GM18498 (cell line): ENCODE measurements at regions not wholly inside any gene's neighbourhood (a gene's known extent, or its start where the extent isn't known, plus 50 kb on each side); places are given as distances from the start of the nearest gene placed in this dataset.
"Not testable (repeated sequence)": the region's sequence is repeated elsewhere in the genome, so short reads cannot be mapped to it uniquely, and the experiment has no call there.

Experiments used
- ATAC-seq: cut with Tn5 transposase; IDR thresholded peaks from one replicate; pipeline ENCODE4 v1.9.1; 2021; ENCODE audit warnings: mild to moderate bottlenecking, moderate library complexity; ENCODE audit not compliant: unreplicated experiment

DNA sequence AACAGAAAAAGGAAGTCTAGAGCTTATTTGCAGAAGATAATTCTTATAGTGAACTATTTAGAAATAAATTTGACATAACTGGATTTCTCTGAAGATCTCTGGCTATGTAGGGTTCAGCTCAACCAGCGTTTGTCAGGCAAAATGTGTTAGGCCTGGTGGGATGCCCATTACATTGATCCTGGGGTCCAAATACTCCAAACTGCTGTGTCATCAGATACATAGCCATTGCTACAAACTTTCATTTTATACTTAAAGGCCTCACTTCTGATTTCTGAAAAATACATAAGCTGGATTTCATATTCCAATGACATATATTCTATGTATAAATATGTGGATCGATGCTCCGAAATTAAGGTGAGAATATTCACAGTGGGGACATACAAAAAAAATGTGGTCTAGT is 1958.9 kb upstream of the TENM3 start:
- no peak for ATAC-seq

- ATAC-seq = peak; percentile 57
Measured at GRCh38 chr4:180285796-180286195, 1957.4 kb upstream of the TENM3 start.

DNA sequence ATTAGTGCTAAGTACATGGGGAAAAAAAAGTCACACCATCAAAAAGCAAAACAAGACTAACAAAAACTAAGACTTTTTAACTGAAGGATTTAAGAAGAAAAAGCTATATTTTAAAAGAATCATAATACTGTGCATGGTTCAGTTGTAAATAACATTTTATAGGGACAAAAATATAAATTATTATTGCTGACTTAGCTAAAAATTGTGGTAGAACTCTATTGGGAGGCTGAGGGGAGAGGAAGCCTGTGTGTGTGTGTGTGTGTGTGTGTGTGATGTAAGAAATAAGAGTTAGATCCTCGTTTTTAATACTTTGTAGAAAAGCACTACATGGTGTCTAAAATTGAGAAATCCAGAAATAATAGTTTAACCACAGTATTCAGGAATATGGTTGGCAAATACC is 1950.9 kb upstream of the TENM3 start:
- no peak for ATAC-seq

DNA sequence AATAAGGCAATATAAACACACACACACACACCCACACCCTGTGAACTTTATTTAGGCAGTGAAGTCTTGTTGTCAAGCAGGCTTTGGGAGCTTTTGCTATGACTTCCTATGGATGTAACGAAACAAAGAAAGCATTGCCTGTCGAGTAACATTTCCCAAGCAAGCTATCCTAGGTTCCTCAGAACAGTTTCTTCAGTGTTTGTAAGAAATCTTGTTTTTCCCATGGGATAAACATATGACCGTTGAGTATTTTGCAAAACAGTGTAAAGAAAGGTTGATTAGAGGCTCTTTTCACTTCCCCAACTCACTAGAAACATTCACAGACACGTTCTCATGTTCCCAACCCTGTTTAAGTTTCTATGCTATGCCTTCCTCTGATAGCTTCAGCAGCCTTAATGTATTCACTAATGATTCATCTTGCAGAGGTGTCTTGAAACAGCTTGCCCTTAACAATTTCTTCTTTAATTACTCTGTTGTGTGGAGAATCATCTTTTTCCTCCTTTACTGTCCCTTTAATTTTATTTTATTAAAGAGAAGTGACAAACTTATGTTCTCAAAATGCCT is 1947.1 kb upstream of the TENM3 start:
- no peak for ATAC-seq

GRCh38 chr4:180304321-180304720 is 1938.9 kb upstream of the TENM3 start:
- ATAC-seq = no peak

DNA sequence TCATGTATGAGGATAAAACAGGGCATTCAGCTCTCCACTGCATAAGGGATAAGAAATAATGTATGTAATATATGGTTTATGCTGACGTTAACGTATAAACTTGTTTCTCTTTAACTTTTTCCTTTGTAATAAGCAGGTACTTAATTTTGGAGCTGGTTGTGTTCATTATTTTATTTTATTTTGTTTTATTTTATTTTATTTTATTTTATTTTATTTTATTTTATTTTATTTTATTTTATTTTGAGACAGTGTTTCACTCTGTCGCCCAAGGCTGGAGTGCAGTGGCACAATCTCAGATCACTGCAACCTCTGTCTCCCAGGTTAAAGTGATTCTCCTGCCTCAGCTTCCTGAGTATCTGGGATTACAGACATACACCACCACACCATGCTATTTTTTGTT is 1932.6 kb upstream of the TENM3 start:
- no peak for ATAC-seq

- peak; percentile 81 for ATAC-seq
Measured at GRCh38 chr4:180314972-180315371, 1928.2 kb upstream of the TENM3 start.

GRCh38 chr4:180330521-180330920 is 1912.7 kb upstream of the TENM3 start:
- ATAC-seq = no peak

GRCh38 chr4:180333162-180333561 is 1910.0 kb upstream of the TENM3 start:
- ATAC-seq = no peak

- ATAC-seq = no peak
Measured at GRCh38 chr4:180335566-180335965, 1907.6 kb upstream of the TENM3 start.

DNA sequence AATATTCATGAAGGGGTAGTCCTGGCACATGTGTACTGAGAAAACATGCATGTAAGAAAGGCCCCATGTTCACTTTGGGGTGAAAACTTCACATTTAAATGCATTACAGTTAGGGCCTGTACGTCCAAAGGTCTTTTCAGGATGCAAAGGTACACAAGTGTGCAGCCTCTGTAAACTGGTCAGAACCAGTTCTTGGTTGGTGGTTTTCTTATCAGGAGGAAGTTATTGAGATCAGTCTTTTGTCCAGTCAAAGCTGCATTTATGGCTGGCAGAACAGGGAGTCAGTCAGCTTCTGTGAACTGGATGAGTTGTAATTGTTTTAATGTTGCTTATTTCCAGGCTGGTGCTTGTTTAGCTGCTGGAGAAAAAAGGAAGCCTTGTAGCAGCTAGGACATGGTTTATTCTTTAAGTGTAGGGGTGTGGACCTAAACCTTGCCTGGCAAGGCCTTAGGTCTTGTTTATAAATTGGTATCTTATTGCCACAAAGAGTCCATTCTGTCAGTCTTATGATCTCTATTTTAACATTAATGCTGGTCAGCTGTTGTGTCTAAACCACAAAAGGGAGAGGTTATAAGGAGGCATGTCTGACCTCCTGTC is 1906.6 kb upstream of the TENM3 start:
- ATAC-seq = no peak

GRCh38 chr4:180341926-180342325 is 1901.3 kb upstream of the TENM3 start:
- no peak for ATAC-seq

- ATAC-seq = no peak
Measured at GRCh38 chr4:180350901-180351300, 1892.3 kb upstream of the TENM3 start.

- ATAC-seq = no peak
Measured at GRCh38 chr4:180356766-180357165, 1886.4 kb upstream of the TENM3 start.

GRCh38 chr4:180360113-180360512 is 1883.1 kb upstream of the TENM3 start:
- not testable (repeated sequence) for ATAC-seq

GRCh38 chr4:180363815-180364214 is 1879.4 kb upstream of the TENM3 start:
- ATAC-seq = no peak

GRCh38 chr4:180372691-180373090 is 1870.5 kb upstream of the TENM3 start:
- ATAC-seq = no peak

DNA sequence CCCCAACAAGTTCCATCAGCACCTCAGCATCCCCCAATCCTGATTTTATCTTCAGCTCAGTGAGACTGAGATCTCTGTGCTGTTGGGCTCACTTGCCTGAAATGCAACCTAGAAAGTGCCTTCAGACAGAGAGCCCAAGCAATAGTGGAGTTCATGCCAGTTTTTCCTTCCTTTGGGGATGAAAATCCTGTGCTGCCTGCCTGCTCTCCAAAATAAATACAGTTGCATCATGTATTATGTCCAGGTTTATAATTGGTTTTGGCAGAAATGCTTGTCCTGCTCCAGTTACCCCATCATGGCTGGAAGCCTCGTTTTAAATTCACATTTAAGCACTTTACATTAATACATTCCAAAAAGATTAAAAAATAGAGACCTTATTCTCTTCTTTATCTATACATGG is 1865.5 kb upstream of the TENM3 start:
- no peak for ATAC-seq

- no peak for ATAC-seq
Measured at GRCh38 chr4:180380733-180381132, 1862.5 kb upstream of the TENM3 start.

DNA sequence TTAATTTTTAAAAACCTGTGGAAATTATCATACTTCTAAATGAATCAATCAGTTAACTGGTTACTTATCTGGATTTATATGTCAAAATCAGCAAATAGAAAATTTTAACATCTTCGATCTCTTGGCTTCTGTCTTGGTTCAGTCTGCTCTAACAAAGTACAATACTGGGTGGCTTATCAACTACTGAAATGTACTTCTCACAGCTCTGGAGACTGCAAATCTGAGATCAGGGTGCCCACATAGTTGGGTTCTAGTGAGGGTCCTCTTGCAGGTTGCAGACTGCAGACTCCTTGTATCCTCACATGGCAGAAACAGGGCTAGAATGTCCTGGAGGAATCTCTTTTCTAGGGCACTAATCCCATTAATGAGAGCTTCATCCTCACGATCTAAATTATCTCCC is 1851.6 kb upstream of the TENM3 start:
- no peak for ATAC-seq

DNA sequence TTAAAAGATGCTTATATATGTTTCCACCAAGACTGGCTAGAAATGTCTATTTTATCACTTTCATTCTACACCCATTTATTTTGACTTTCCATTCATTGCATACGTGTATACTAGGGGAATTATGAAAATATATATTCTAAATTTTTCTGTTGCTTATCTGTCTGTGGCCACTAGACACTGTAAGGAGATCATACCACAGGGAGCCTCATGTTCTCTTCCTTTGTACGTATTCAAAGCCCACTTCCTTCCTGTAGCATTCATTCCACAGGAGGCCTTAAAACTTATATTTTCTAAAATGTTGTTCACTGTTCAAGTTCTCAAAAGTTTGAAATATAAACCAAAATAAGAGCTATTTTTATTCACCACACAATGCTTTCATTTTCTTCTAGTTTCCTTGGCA is 1848.9 kb upstream of the TENM3 start:
- no peak for ATAC-seq

DNA sequence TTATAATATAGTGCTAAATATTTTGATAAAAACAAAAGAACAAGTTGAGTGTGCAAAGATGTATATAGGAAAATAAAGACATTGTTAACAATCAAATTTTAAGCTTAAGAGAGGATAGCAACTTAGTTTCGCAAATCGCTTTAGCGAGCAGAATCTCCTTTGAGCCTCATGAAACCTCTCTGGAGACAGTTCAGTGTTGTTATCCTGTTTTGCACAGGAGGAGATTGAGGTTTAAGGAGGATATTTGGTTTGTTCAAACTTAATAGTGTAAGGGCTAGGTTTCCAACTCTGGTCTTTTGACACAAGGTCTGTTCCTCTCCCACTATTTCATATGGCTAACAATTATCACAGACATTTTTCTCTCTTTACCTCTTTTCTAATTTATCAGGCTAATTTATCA is 1848.5 kb upstream of the TENM3 start:
- ATAC-seq = no peak

DNA sequence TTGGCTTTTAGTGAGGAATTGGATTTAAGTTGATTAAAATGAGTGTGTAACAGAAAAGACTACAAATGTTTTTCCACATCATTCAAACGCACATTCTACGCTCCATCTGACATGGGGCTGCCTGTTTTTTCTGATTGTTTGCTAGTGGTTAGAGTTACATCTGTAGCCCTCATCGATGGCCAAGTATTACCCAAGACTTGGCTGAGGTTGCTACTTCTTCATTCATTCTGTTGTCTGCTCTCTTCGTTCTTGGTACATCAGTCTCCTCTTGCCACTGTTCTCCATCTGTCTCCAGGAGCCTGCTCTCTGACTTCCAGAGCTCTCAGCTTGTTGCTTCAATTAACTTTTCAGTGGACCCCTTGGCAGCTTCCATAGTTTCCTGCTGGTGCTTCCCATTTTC is 1844.6 kb upstream of the TENM3 start:
- no peak for ATAC-seq
